ENCODE measurements at regions not wholly inside any gene's neighbourhood (a gene's known extent, or its start where the extent isn't known, plus 50 kb on each side); places are given as distances from the start of the nearest gene placed in this dataset.
A peak's percentile ranks its signal among the peaks of the same experiment; 100 is the strongest.

DNA sequence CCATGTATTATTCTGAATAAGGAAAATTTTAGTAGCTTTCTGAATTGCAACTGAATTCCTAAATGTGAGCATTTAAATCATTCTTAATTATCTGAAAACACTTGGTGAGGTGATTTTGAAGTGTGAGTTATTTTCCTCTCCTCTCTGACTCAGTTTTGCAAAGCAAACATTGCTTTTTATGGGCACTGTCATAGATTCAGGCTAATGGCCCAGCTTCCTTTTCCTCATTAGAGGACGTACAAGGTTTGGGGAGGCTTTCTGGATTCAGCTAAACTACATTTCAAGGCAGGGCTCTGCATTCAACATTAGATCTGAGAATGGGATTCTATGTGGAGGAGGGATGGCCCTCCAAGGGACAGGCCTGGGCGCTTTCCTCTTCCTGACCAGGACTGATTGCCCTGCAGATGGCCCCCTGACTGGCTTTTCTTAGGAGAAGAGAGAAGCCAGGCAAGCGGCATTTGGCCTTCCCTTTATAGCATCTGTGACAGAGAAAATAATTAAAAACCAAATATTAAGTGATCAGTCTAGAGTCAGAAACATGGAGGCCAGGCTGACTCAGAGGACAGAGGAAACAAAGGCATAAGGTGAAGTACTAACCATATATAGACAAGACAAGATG is 53.0 kb upstream of the STXBP5L start:
- CTCF ChIA-PET, result interaction anchor here (1.4 kb wide), 1 partner anchor 232 kb away, joined by 3 read pairs; no protein-coding TSS in a partner anchor
- H3K4me2 ChIP-seq, result no peak overlapping the region

GRCh38 chr3:120855665-120856437 is 52.2 kb upstream of the STXBP5L start:
- H3K4me1 ChIP-seq, result no peaks in the 10 kb centered on the region
- FAIRE-seq (no peak), DNase-seq (ENCODE audit: low read depth in 1 of 2, low spot score in 1 of 2) (peak in 1 of 2 experiments; percentile 41), ATAC-seq (peak; percentile 64 to 87)
- no peak overlapping the region for H3K27ac ChIP-seq
- no peak overlapping the region for H3K4me2 ChIP-seq
- H3K4me3 ChIP-seq, result no peak overlapping the region
- POLR2A ChIA-PET, result interaction anchor here (0.7 kb wide), 1 partner anchor 50 kb away, joined by 4 read pairs; no protein-coding TSS in a partner anchor
- CTCF ChIA-PET, result interaction anchor here (0.7 to 1.2 kb wide), 2 partner anchors 61 to 233 kb away, joined by 3 read pairs; no protein-coding TSS in a partner anchor
- 50% methylated on average over 7 of the region's 7 CpGs for WGBS (ENCODE audit: missing lambda C conversion rate)
- TF ChIP-seq ELK1 (IDR thresholded peaks at IDR 0.05; ENCODE audit: low read depth, low read length) (no peak), HOXA7 (CRISPR knock-in tag; IDR thresholded peaks at IDR 0.05) (no peak), TFCP2L1 (CRISPR knock-in tag; IDR thresholded peaks at IDR 0.05) (no peak), POLR2AphosphoS2 (conservative IDR thresholded peaks at IDR 0.05; ENCODE audit: low read length) (no peak), MAZ (IDR thresholded peaks at IDR 0.05; ENCODE audit: borderline replicate concordance, low read depth, low read length) (no peak), USF2 (IDR thresholded peaks at IDR 0.05) (no peak), RCOR1 (IDR thresholded peaks at IDR 0.05; ENCODE audit: low read depth, low read length) (no peak), CEBPB (IDR thresholded peaks at IDR 0.05) (no peak), RAD21 (conservative IDR thresholded peaks at IDR 0.05 in 1 of 2, IDR thresholded peaks at IDR 0.05 in 1 of 2) (no peak), GATA3 (IDR thresholded peaks at IDR 0.05; ENCODE audit: borderline replicate concordance) (no peak), FOSB (CRISPR knock-in tag; IDR thresholded peaks at IDR 0.05) (no peak), PHF8 (IDR thresholded peaks at IDR 0.05; ENCODE audit: borderline replicate concordance, low read depth) (no peak), KDM5A (IDR thresholded peaks at IDR 0.05) (no peak)
- TF ChIP-seq, protein P1, sequence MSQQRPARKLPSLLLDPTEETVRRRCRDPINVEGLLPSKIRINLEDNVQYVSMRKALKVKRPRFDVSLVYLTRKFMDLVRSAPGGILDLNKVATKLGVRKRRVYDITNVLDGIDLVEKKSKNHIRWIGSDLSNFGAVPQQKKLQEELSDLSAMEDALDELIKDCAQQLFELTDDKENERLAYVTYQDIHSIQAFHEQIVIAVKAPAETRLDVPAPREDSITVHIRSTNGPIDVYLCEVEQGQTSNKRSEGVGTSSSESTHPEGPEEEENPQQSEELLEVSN (IDR thresholded peaks at IDR 0.05; ENCODE audit: borderline replicate concordance, low read depth), result no peak
- H3K9me3 ChIP-seq, result no peaks in the 10 kb centered on the region

More for the DNA sequence above, 53.0 kb upstream of the STXBP5L start:
- Histone ChIP-seq H3K4me1 (no peaks in the 10 kb centered on the region), H3K4me3 (no peak overlapping the region), H3K9me3 (no peaks in the 10 kb centered on the region), H3K27ac (no peak overlapping the region)
- FAIRE-seq (peak; percentile 18), ATAC-seq (peak in 1 of 2 experiments; percentile 40; a peak in 2 of 6 replicates), DNase-seq (ENCODE audit: low read depth in 1 of 2, low spot score in 1 of 2) (no peak)
- POLR2A ChIA-PET, result no interaction called here
- TF ChIP-seq HES2 (IDR thresholded peaks at IDR 0.05) (no peak), ZC3H11A (IDR thresholded peaks at IDR 0.05) (no peak), EHF (CRISPR knock-in tag; IDR thresholded peaks at IDR 0.05) (no peak), MAZ (IDR thresholded peaks at IDR 0.05; ENCODE audit: borderline replicate concordance, low read depth, low read length) (no peak), JUN (IDR thresholded peaks at IDR 0.05) (no peak), KDM1A (IDR thresholded peaks at IDR 0.05; ENCODE audit: low read depth) (no peak), RFX5 (IDR thresholded peaks at IDR 0.05) (no peak)
- WGBS (ENCODE audit: missing lambda C conversion rate), result 63% methylated on average over 3 of the region's 3 CpGs
